ENCODE measurements at regions not wholly inside any gene's neighbourhood (a gene's known extent, or its start where the extent isn't known, plus 50 kb on each side); places are given as distances from the start of the nearest gene placed in this dataset.
"Not testable (repeated sequence)": the region's sequence is repeated elsewhere in the genome, so short reads cannot be mapped to it uniquely, and the experiment has no call there.

DNA sequence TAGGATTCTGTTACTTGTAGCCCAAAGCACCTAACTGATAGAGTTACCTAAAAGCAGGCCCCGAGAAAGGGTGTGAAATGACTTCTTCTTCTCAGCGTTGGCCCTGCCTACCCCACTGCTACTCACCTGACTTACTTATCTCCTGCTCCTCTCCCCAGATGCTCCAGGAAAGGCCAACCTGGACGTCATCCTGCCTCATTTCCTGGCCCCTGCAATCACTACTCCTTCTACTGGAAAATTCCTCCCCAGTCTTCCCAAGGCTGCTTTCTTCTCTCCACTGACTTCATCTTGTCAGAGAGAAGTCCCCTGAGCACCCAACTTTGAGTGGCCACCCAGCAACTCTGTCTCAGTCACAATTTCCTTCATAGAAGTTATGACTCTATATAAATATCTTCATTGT, 63.4 kb upstream of the KLF7 start:
- no peak for TF ChIP-seq CTCF (conservative IDR thresholded peaks at IDR 0.05; ENCODE audit: low read depth, low read length)
- no peak for DNase-seq (ENCODE audit: low read depth)
- H3K4me3 ChIP-seq (ENCODE audit: low read depth, low read length), result no peak overlapping the region

DNA sequence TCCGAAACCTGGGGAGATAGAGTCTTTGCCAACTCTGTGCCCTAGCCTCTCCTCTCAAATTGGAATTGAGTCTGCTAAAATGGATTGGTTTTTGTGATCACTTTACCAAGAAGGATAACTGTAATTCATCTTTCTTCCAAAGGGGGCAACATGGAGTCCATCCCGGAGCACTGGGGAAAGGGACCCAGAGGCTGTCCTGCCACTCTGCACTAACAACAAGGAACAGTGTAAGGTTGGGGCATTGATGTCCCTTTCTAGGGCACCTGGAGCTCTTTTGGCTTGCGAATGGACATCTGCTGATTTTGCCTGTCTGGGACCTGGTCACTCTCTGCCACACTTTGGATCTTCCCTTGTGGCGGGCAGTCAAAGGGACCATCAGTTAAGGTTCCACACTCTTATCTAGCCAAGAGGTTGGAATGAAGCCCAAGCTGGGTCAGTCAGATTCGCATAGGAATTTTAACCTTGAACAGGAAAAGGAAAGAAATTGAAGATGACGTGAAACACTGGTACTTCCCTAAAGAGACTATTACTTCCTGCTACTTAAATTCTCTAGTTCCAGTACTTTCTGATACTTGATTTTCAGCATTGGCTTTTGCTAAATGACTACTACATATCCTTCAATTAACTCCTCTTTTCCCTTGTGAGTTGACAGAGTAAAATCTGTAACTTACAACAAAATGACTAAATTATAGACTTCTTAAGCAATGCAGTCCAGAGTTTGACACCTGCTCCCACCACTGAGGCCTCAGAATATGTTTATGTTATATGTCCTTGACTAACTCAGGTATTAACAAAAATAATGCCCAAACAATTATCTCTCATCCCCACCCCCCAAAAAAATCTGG, 64.7 kb upstream of the KLF7 start:
- no peak overlapping the region for H3K4me3 ChIP-seq (ENCODE audit: low read depth, low read length)
- TF ChIP-seq CTCF (conservative IDR thresholded peaks at IDR 0.05; ENCODE audit: low read depth, low read length), result peak; percentile 63
- no peak for DNase-seq (ENCODE audit: low read depth)

DNA sequence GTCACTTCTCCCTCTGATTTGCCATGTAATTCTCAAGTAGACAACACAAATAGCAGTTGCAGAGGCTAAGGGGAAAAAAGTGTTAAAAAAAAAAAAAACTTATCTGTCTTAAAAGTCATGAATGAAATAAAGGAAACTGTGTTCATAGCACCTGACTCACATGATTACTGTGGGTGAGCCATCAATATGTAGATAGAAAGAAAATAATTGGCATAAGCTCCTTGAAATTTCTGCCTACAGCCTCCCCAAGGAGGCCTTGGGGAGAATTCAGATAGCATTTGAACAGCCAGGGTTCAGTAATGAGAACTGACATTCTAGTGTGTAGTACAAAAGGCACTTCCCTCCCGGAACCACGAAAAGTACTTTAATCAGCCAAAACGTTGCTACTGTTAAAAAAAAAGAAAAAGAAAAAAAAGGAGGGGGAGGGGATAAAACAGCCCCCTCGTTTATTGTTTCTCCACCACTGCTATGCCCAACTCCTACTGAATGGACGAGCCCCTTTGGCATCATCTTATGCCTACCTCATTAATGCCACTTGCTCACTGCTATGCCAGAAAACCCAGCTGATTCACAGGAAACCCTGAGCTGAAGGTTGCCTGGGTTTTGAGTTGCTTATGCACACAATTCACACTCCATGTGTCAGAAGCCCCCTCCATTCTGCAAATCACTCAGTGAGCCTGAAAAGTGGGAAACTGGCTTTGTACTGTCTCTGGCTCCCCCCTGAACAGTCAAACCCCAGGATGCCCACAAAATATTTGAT, 65.5 kb upstream of the KLF7 start:
- DNase-seq (ENCODE audit: low read depth), result no peak
- TF ChIP-seq CTCF (conservative IDR thresholded peaks at IDR 0.05; ENCODE audit: low read depth, low read length), result no peak
- H3K4me3 ChIP-seq (ENCODE audit: low read depth, low read length), result no peak overlapping the region

GRCh38 chr2:207231967-207232366, 66.2 kb upstream of the KLF7 start:
- no peak overlapping the region for H3K4me3 ChIP-seq (ENCODE audit: low read depth, low read length)
- no peak for DNase-seq (ENCODE audit: low read depth)
- no peak for TF ChIP-seq CTCF (conservative IDR thresholded peaks at IDR 0.05; ENCODE audit: low read depth, low read length)

DNA sequence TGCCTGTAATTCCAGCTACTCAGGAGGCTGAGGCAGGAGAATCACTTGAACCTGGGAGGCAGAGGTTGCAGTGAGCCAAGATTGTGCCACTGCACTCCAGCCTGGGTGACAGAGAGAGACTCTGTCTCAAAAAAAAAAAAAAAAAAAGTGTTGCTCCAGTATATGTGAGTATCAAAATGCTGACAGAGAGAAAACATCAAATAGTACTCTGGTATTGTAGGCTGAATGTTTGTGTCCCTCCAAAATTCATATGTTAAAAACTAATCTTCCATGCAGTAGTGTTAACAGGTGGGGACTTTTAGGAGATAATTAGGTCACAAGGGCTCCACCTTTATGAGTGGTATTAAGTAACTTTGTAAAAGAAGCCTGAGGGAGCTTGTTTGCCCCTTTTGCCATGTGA, 67.4 kb upstream of the KLF7 start:
- not testable (repeated sequence) for DNase-seq (ENCODE audit: low read depth); H3K4me3 ChIP-seq (ENCODE audit: low read depth, low read length)

DNA sequence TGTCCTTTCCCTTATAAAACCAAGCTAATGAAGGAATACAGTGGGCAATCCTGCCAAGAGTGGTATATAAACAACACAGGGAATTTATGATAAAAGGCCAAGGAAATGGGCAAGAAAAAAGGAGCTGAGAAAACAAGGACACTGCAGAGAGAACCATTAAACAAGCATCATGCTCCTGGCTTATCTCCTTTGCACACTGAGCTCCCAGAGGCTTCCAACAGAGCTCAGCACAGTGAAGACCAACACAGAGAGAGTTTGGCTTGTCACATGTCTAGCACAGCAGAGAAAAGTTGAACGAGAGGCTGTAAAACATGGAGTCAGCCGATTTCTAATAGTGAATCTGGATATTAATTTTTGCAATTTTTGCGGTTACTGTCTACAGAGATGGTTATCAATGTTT, 68.0 kb upstream of the KLF7 start:
- no peak overlapping the region for H3K4me3 ChIP-seq (ENCODE audit: low read depth, low read length)
- DNase-seq (ENCODE audit: low read depth), result no peak
- TF ChIP-seq CTCF (conservative IDR thresholded peaks at IDR 0.05; ENCODE audit: low read depth, low read length), result no peak

GRCh38 chr2:207235621-207236020, 69.9 kb upstream of the KLF7 start:
- no peak for DNase-seq (ENCODE audit: low read depth)
- no peak overlapping the region for H3K4me3 ChIP-seq (ENCODE audit: low read depth, low read length)
- no peak for TF ChIP-seq CTCF (conservative IDR thresholded peaks at IDR 0.05; ENCODE audit: low read depth, low read length)
